H1 (cell line): ENCODE measurements at regions not wholly inside any gene's neighbourhood (a gene's known extent, or its start where the extent isn't known, plus 50 kb on each side); places are given as distances from the start of the nearest gene placed in this dataset.
A peak's percentile ranks its signal among the peaks of the same experiment; 100 is the strongest.

Experiments
- CTCF ChIA-PET: fragments of 300-600 bp; sonication (Branson Sonifier 250); formaldehyde crosslinking; loops from one replicate; lab custom pipeline; 2021; ENCODE audit not compliant: partially characterized antibody; lab: Charles Lee
- POLR2A ChIA-PET: fragments of 300-600 bp; sonication (Branson Sonifier 250); formaldehyde crosslinking; loops from one replicate; lab custom pipeline; 2021; ENCODE audit warnings: inconsistent platforms; ENCODE audit not compliant: partially characterized antibody; lab: Charles Lee
- DNase-seq, 2 experiments: peaks; one replicate each; pipeline versions ENCODE4 v3.0.0 to v3.0.0-alpha.2; 2010 to 2022; ENCODE audit warnings: low spot score in 2 of 2, low read depth in 1 of 2, mixed read lengths in 1 of 2
- FAIRE-seq: peaks from 2 replicates; lab custom pipeline; 2011; peaks lifted over from hg19 to GRCh38; lab: Jason Lieb, UNC
- H2AFZ ChIP-seq: 2 replicates; pipeline ENCODE4 v1.8.1; 2012; ENCODE audit warnings: low read length, inconsistent platforms
- H2AK5ac ChIP-seq: 2 replicates; pipeline ENCODE4 v1.6.1; 2013; ENCODE audit warnings: low read depth, low read length
- H2BK120ac ChIP-seq: replicated peaks from 2 replicates; pipeline ENCODE3; 2013; ENCODE audit warnings: low read depth, low read length, inconsistent platforms
- H2BK12ac ChIP-seq: 2 replicates; pipeline ENCODE4 v1.6.1; 2013; ENCODE audit warnings: low read depth, low read length
- H2BK15ac ChIP-seq: 2 replicates; pipeline ENCODE4 v1.6.1; 2013; ENCODE audit warnings: low read length
- H2BK20ac ChIP-seq: 2 replicates; pipeline ENCODE4 v1.6.1; 2013; ENCODE audit warnings: low read length
- H2BK5ac ChIP-seq: 2 replicates; pipeline ENCODE4 v1.6.1; 2013; ENCODE audit warnings: low read depth, low read length
- H3K14ac ChIP-seq: 2 replicates; pipeline ENCODE4 v1.6.1; 2013; ENCODE audit warnings: inconsistent platforms; ENCODE audit not compliant: insufficient read length
- H3K18ac ChIP-seq: 2 replicates; pipeline ENCODE4 v1.6.1; 2013; ENCODE audit warnings: low read length; ENCODE audit errors: extremely low read depth
- H3K23ac ChIP-seq: 2 replicates; pipeline ENCODE4 v1.6.1; 2013; ENCODE audit warnings: inconsistent platforms; ENCODE audit not compliant: insufficient read length
- H3K23me2 ChIP-seq: 2 replicates; pipeline ENCODE4 v1.6.1; 2013; ENCODE audit warnings: low read depth, low read length
- H3K27ac ChIP-seq: 2 replicates; pipeline ENCODE4 v1.6.1; 2011; ENCODE audit warnings: low read depth, low read length, inconsistent platforms
- H3K27me3 ChIP-seq, 4 experiments: replicated peaks in 1 of 4; 1 replicate in 1 of 4; 2 replicates in 3 of 4; pipeline versions ENCODE4 v1.6.1 to v1.8.1; 2011 to 2013; ENCODE audit warnings: low read length in 3 of 4, mild to moderate bottlenecking in 3 of 4, inconsistent platforms in 2 of 4, mixed read lengths in 2 of 4, moderate library complexity in 1 of 4; ENCODE audit not compliant: control insufficient read depth in 3 of 4, insufficient read depth in 3 of 4; ENCODE audit errors: extremely low read depth in 1 of 4
- H3K36me3 ChIP-seq, 4 experiments: 2 replicates each; pipeline versions ENCODE4 v1.6.1 to v1.8.1; 2011 to 2013; ENCODE audit warnings: mild to moderate bottlenecking in 4 of 4, low read length in 3 of 4, moderate library complexity in 2 of 4, control low read depth in 1 of 4, inconsistent platforms in 1 of 4; ENCODE audit not compliant: insufficient read depth in 4 of 4, control insufficient read depth in 2 of 4
- H3K4ac ChIP-seq: replicated peaks from 2 replicates; pipeline ENCODE3; 2013; ENCODE audit warnings: low read length, low read depth, mixed read lengths, inconsistent platforms; ENCODE audit not compliant: insufficient read length
- H3K4me1 ChIP-seq, 4 experiments: replicated peaks in 1 of 4; 1 replicate in 1 of 4; 2 replicates in 3 of 4; pipeline versions ENCODE4 v1.6.1 to v1.8.1; 2011 to 2013; ENCODE audit warnings: low read length in 3 of 4, inconsistent platforms in 2 of 4, mixed read lengths in 1 of 4; ENCODE audit not compliant: insufficient read depth in 4 of 4, control insufficient read depth in 3 of 4
- H3K4me2 ChIP-seq, 2 experiments: 2 replicates each; pipeline versions ENCODE4 v1.6.1 to v1.8.1; 2011 to 2013; ENCODE audit warnings: low read depth in 2 of 2, low read length in 2 of 2, control low read depth in 1 of 2, inconsistent platforms in 1 of 2, mild to moderate bottlenecking in 1 of 2; ENCODE audit not compliant: insufficient read depth in 1 of 2
- H3K4me3 ChIP-seq, 4 experiments: fragments of 200-600, 300-600 bp in 1 of 4; sonication (generic), shearing (Covaris generic), sonication (Bioruptor Twin) in 1 of 4; 2 replicates each; pipeline versions ENCODE4 v1.5.1 to v1.8.1; 2011 to 2016; ENCODE audit warnings: low read length in 4 of 4, low read depth in 3 of 4, control low read depth in 2 of 4, inconsistent platforms in 2 of 4, mild to moderate bottlenecking in 2 of 4, mixed read lengths in 1 of 4, moderate library complexity in 1 of 4; ENCODE audit not compliant: insufficient read depth in 2 of 4; ENCODE audit errors: extremely low read depth in 1 of 4
- H3K56ac ChIP-seq: replicated peaks from 2 replicates; pipeline ENCODE3; 2013; ENCODE audit warnings: low read depth, mild to moderate bottlenecking, mixed read lengths, low read length, inconsistent platforms; ENCODE audit not compliant: insufficient read length
- H3K79me1 ChIP-seq: 2 replicates; pipeline ENCODE4 v1.6.1; 2013; ENCODE audit warnings: low read depth, low read length, control low read depth
- H3K79me2 ChIP-seq, 2 experiments: 2 replicates each; pipeline versions ENCODE4 v1.6.1 to v1.8.1; 2012 to 2013; ENCODE audit warnings: low read length in 2 of 2, mild to moderate bottlenecking in 2 of 2, inconsistent platforms in 1 of 2; ENCODE audit not compliant: insufficient read depth in 2 of 2, control insufficient read depth in 1 of 2
- H3K9ac ChIP-seq, 4 experiments: replicated peaks in 1 of 4; 1 replicate in 1 of 4; 2 replicates in 3 of 4; pipeline versions ENCODE4 v1.6.1 to v1.8.1; 2011 to 2013; ENCODE audit warnings: low read depth in 3 of 4, low read length in 3 of 4, control low read depth in 2 of 4, mild to moderate bottlenecking in 2 of 4, moderate library complexity in 2 of 4, inconsistent platforms in 1 of 4; ENCODE audit errors: extremely low read depth in 1 of 4
- H3K9me3 ChIP-seq, 2 experiments: 2 replicates each; pipeline versions ENCODE4 v1.6.1 to v1.8.1; 2012 to 2013; ENCODE audit warnings: mild to moderate bottlenecking in 2 of 2, moderate library complexity in 2 of 2, control low read depth in 1 of 2, inconsistent platforms in 1 of 2, low read depth in 1 of 2, low read length in 1 of 2, mixed read lengths in 1 of 2; ENCODE audit not compliant: insufficient read depth in 2 of 2
- H4K20me1 ChIP-seq, 2 experiments: replicated peaks in 1 of 2; 2 replicates each; pipeline versions ENCODE3 to v1.8.1; 2011 to 2013; ENCODE audit warnings: inconsistent platforms in 2 of 2, low read length in 2 of 2, mild to moderate bottlenecking in 1 of 2; ENCODE audit not compliant: insufficient read depth in 2 of 2, control insufficient read depth in 1 of 2
- H4K5ac ChIP-seq: 2 replicates; pipeline ENCODE4 v1.6.1; 2013; ENCODE audit warnings: low read length, low read depth, mixed read lengths, inconsistent platforms; ENCODE audit not compliant: insufficient read length
- H4K8ac ChIP-seq: 2 replicates; pipeline ENCODE4 v1.8.0; 2013; ENCODE audit warnings: mild to moderate bottlenecking, moderate library complexity, low read length, inconsistent platforms; ENCODE audit not compliant: insufficient read depth; ENCODE audit errors: extremely low read depth
- H4K91ac ChIP-seq: replicated peaks from 2 replicates; pipeline ENCODE3; 2013; ENCODE audit warnings: low read length, mixed read lengths, inconsistent platforms; ENCODE audit not compliant: insufficient read length
- ATF3 ChIP-seq: IDR thresholded peaks from 2 replicates; pipeline ENCODE4 v1.6.1; 2011; ENCODE audit warnings: low read depth, mild to moderate bottlenecking, low read length; ENCODE audit not compliant: insufficient read depth
- BRCA1 ChIP-seq: IDR thresholded peaks from 2 replicates; pipeline ENCODE4 v1.6.1; 2012; ENCODE audit warnings: low read depth, low read length, improper control_type of control experiment
- CHD2 ChIP-seq: IDR thresholded peaks from 2 replicates; pipeline ENCODE4 v1.6.1; 2012; ENCODE audit warnings: low read length, improper control_type of control experiment
- CTCF ChIP-seq, 3 experiments: IDR thresholded peaks; 1 replicate in 2 of 3; 2 replicates in 1 of 3; pipeline versions ENCODE4 v1.5.1 to v1.6.1; 2011; ENCODE audit warnings: low read length in 3 of 3, mild to moderate bottlenecking in 3 of 3, inconsistent platforms in 2 of 3, low read depth in 1 of 3, moderate library complexity in 1 of 3; ENCODE audit not compliant: insufficient read depth in 1 of 3; ENCODE audit errors: control extremely low read depth in 1 of 3
- EP300 ChIP-seq, 2 experiments: IDR thresholded peaks; 1 replicate in 1 of 2; 2 replicates in 1 of 2; pipeline ENCODE4 v1.6.1; 2011 to 2012; ENCODE audit warnings: low read depth in 2 of 2, low read length in 2 of 2, mild to moderate bottlenecking in 2 of 2, borderline replicate concordance in 1 of 2, inconsistent platforms in 1 of 2, moderate library complexity in 1 of 2
- EZH2 ChIP-seq: fragments of 200-600 bp; sonication (generic); IDR thresholded peaks from 2 replicates; pipeline ENCODE4 v1.7.1; 2012; ENCODE audit warnings: low read depth, mild to moderate bottlenecking, moderate library complexity, low read length, inconsistent platforms; ENCODE audit not compliant: severe bottlenecking
- HDAC2 ChIP-seq, 2 experiments: fragments of 300-600 bp in 1 of 2; sonication (generic) in 1 of 2; IDR thresholded peaks; 2 replicates each; pipeline ENCODE4 v1.6.1; 2011 to 2012; ENCODE audit warnings: low read depth in 2 of 2, low read length in 2 of 2, mild to moderate bottlenecking in 2 of 2, moderate library complexity in 2 of 2, borderline replicate concordance in 1 of 2, inconsistent platforms in 1 of 2
- POU5F1 ChIP-seq: IDR thresholded peaks from 2 replicates; pipeline ENCODE4 v1.6.1; 2011; ENCODE audit warnings: low read depth, mild to moderate bottlenecking, low read length, moderate library complexity
- RAD21 ChIP-seq, 2 experiments: IDR thresholded peaks in 1 of 2; conservative IDR thresholded peaks in 1 of 2; 2 replicates each; pipeline ENCODE4 v1.6.1; 2011; ENCODE audit warnings: low read depth in 2 of 2, low read length in 2 of 2, improper control_type of control experiment in 1 of 2, inconsistent platforms in 1 of 2, mild to moderate bottlenecking in 1 of 2, moderate library complexity in 1 of 2
- TAF1 ChIP-seq: IDR thresholded peaks from 2 replicates; pipeline ENCODE4 v1.6.1; 2011; ENCODE audit warnings: mild to moderate bottlenecking, low read depth, low read length
- WGBS, 2 experiments: shearing (Covaris generic) in 1 of 2; methylation state at CpG; one replicate each; pipeline versions ENCODE4 v1.1.6 to v1.1.7; 2013 to 2015; ENCODE audit warnings: low lambda C conversion rate in 2 of 2, mixed read lengths in 2 of 2, inconsistent platforms in 1 of 2, low coverage in 1 of 2, missing lambda C conversion rate in 1 of 2; ENCODE audit not compliant: insufficient replicate concordance in 2 of 2, insufficient coverage in 1 of 2, insufficient read length in 1 of 2; ENCODE audit errors: extremely low coverage in 1 of 2, missing lambda C conversion rate in 1 of 2; 5-methylcytosine and 5-hydroxymethylcytosine counted together

- no peaks in the 10 kb centered on the region for H3K27me3 ChIP-seq
- no peak overlapping the region for H2AFZ ChIP-seq
- POLR2A ChIA-PET = no interaction called here
- no peak overlapping the region for H3K27ac ChIP-seq
- H3K79me1 ChIP-seq = no peaks in the 10 kb centered on the region
- H2AK5ac ChIP-seq = no peak overlapping the region
- H3K9me3 ChIP-seq = no peaks in the 10 kb centered on the region
- H3K4me2 ChIP-seq = no peak overlapping the region
- H3K4ac ChIP-seq = no peak overlapping the region
- H4K91ac ChIP-seq = no peak overlapping the region
- no peaks in the 10 kb centered on the region for H3K23me2 ChIP-seq
- no peak overlapping the region for H3K14ac ChIP-seq
- whole genome bisulfite sequencing, 2 experiments = 93% methylated on average over 3 of the region's 3 CpGs; no CpG with 5 or more reads in 1 of the 2 experiments
- H2BK120ac ChIP-seq = no peak overlapping the region
- H3K23ac ChIP-seq = no peak overlapping the region
- no peak overlapping the region for H3K4me3 ChIP-seq
- H2BK15ac ChIP-seq = no peak overlapping the region
- DNase-seq (no peak), FAIRE-seq (peak; percentile 28)
- H3K9ac ChIP-seq = no peak overlapping the region
- H2BK5ac ChIP-seq = no peak overlapping the region
- H3K56ac ChIP-seq = no peak overlapping the region
- H2BK20ac ChIP-seq = no peak overlapping the region
- no peak overlapping the region for H3K18ac ChIP-seq
- no peak overlapping the region for H4K5ac ChIP-seq
- no peaks in the 10 kb centered on the region for H4K20me1 ChIP-seq
- no peaks in the 10 kb centered on the region for H3K79me2 ChIP-seq
- H2BK12ac ChIP-seq = no peak overlapping the region
- no peaks in the 10 kb centered on the region for H3K4me1 ChIP-seq
- H3K36me3 ChIP-seq = no peaks in the 10 kb centered on the region
- CTCF ChIA-PET = no interaction called here
- H4K8ac ChIP-seq = no peak overlapping the region
- TF ChIP-seq POU5F1 (no peak), TAF1 (no peak), BRCA1 (no peak), EP300 (IDR thresholded peaks at IDR 0.05; ENCODE audit: borderline replicate concordance in 1 of 2, low read depth in 2 of 2, low read length in 2 of 2) (no peak), CTCF (IDR thresholded peaks at IDR 0.05; ENCODE audit: control extremely low read depth in 1 of 3, insufficient read depth in 1 of 3, low read depth in 1 of 3, low read length in 3 of 3) (no peak), CHD2 (no peak), ATF3 (no peak), EZH2 (no peak), HDAC2 (IDR thresholded peaks at IDR 0.05; ENCODE audit: borderline replicate concordance in 1 of 2, low read depth in 2 of 2, low read length in 2 of 2) (no peak), RAD21 (IDR thresholded peaks at IDR 0.05 in 1 of 2, conservative IDR thresholded peaks at IDR 0.05 in 1 of 2; ENCODE audit: low read depth in 2 of 2, low read length in 2 of 2) (no peak)
Measured at GRCh38 chr9:117887941-117888340, 183.7 kb downstream of the TLR4 start.
